ENCODE measurements at regions not wholly inside any gene's neighbourhood (a gene's known extent, or its start where the extent isn't known, plus 50 kb on each side); places are given as distances from the start of the nearest gene placed in this dataset.

DNA sequence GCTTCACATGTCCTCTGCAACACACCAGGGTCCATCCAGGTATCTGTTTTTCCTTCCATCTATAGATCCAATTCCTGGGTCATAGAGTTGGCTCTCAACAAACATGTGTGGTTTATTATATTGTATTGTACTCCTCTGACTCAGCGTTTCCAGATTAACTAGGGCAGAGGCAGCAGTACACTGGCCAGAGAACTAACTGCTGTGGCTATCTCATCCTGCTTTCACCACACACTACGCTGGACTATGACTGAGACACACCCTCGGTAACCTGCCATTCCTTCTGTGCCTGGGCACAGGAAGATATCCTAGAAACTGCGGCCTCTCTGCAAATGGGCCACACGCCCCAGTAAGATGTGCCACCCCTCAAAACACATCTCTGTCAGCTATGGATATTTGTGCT is 159.8 kb upstream of the STK17B start:
- no peak for DNase-seq (ENCODE audit: extremely low spot score, unreplicated experiment)
- Mint-ChIP-seq H3K4me3 (ENCODE audit: unreplicated experiment) (no peak overlapping the region), H3K27ac (ENCODE audit: unreplicated experiment) (peak overlapping the region; percentile 71)

DNA sequence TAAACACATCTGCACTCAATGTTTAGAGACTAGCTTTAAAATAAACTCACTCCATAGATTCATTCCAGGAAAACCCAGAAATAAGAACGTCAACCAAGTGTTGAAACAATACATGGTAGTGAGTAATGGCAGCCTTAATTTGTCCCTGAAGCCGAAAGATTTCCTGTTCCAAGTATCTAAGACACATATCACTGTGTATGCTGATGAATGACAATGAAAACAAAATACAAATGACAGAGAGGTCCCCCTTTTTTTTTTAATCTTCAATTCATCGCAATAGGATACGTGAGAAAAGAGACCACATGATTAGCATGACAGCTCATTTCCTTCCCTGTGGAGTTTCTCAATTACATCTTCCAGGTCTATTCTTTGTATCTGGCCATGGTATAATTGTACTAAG is 160.5 kb upstream of the STK17B start:
- DNase-seq (ENCODE audit: extremely low spot score, unreplicated experiment), result no peak
- Mint-ChIP-seq H3K27ac (ENCODE audit: unreplicated experiment) (peak overlapping the region; percentile 71), H3K4me3 (ENCODE audit: unreplicated experiment) (no peak overlapping the region), H3K27me3 (ENCODE audit: unreplicated experiment) (no peaks in the 10 kb centered on the region), H3K4me1 (ENCODE audit: unreplicated experiment) (peaks cover 46% of the 10 kb centered on the region), H3K36me3 (ENCODE audit: unreplicated experiment) (peaks cover 2% of the 10 kb centered on the region), H3K9me3 (ENCODE audit: unreplicated experiment) (no peaks in the 10 kb centered on the region)
- TF ChIP-seq, protein P1, sequence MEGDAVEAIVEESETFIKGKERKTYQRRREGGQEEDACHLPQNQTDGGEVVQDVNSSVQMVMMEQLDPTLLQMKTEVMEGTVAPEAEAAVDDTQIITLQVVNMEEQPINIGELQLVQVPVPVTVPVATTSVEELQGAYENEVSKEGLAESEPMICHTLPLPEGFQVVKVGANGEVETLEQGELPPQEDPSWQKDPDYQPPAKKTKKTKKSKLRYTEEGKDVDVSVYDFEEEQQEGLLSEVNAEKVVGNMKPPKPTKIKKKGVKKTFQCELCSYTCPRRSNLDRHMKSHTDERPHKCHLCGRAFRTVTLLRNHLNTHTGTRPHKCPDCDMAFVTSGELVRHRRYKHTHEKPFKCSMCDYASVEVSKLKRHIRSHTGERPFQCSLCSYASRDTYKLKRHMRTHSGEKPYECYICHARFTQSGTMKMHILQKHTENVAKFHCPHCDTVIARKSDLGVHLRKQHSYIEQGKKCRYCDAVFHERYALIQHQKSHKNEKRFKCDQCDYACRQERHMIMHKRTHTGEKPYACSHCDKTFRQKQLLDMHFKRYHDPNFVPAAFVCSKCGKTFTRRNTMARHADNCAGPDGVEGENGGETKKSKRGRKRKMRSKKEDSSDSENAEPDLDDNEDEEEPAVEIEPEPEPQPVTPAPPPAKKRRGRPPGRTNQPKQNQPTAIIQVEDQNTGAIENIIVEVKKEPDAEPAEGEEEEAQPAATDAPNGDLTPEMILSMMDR (IDR thresholded peaks at IDR 0.05), result no peak

More for the DNA sequence above, 159.8 kb upstream of the STK17B start:
- peaks cover 39% of the 10 kb centered on the region for H3K4me1 Mint-ChIP-seq (ENCODE audit: unreplicated experiment)
- TF ChIP-seq, protein P1 (IDR thresholded peaks at IDR 0.05), result no peak
- H3K27me3 Mint-ChIP-seq (ENCODE audit: unreplicated experiment), result no peaks in the 10 kb centered on the region
- H3K9me3 Mint-ChIP-seq (ENCODE audit: unreplicated experiment), result no peaks in the 10 kb centered on the region
- H3K36me3 Mint-ChIP-seq (ENCODE audit: unreplicated experiment), result peaks cover 3% of the 10 kb centered on the region

DNA sequence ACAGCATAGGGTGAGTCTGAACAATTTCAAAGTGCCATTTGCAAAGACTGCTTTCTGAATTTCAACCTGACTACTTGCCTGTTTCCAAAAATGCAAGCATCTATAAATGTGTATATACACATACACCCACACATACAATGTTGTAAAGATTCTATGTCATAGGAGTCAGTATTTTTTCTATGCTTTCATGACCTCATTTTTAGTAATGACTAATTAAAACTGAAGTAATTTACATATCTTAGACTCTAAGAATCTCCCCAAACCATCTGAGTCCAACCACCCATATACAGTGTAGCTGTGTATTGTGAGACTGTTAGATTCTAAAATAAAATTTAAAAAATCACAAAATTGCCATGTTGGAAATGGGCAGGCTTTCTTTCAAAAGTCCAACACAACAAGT is 162.0 kb upstream of the STK17B start:
- DNase-seq (ENCODE audit: extremely low spot score, unreplicated experiment), result no peak
- H3K9me3 Mint-ChIP-seq (ENCODE audit: unreplicated experiment), result no peaks in the 10 kb centered on the region
- no peak overlapping the region for H3K27ac Mint-ChIP-seq (ENCODE audit: unreplicated experiment)
- peaks cover 2% of the 10 kb centered on the region for H3K36me3 Mint-ChIP-seq (ENCODE audit: unreplicated experiment)
- TF ChIP-seq, protein P1 (IDR thresholded peaks at IDR 0.05), result no peak
- peaks cover 52% of the 10 kb centered on the region for H3K4me1 Mint-ChIP-seq (ENCODE audit: unreplicated experiment)
- H3K4me3 Mint-ChIP-seq (ENCODE audit: unreplicated experiment), result no peak overlapping the region
- H3K27me3 Mint-ChIP-seq (ENCODE audit: unreplicated experiment), result no peaks in the 10 kb centered on the region

DNA sequence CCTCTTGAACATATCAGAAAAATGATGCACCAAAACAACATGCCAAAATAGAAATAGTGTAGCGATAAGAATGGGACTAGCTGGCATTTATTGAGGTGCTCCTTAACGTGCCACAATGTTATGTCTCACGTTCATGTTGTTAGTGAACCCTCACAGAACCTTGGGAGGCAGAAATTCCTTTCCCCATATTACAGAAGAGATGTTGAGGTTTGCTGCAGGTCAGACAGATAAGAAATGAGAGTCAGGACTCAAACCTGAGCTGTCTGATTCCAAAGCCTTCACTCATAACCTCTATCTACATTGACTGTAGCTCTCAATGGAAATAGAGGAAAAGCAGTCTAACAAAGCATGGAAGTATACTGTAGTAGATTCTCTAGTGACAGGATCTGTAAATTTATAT is 163.3 kb upstream of the STK17B start:
- Mint-ChIP-seq H3K36me3 (ENCODE audit: unreplicated experiment) (peaks cover 2% of the 10 kb centered on the region), H3K4me3 (ENCODE audit: unreplicated experiment) (no peak overlapping the region), H3K27ac (ENCODE audit: unreplicated experiment) (peak overlapping the region; percentile 42), H3K9me3 (ENCODE audit: unreplicated experiment) (no peaks in the 10 kb centered on the region), H3K4me1 (ENCODE audit: unreplicated experiment) (peaks cover 52% of the 10 kb centered on the region), H3K27me3 (ENCODE audit: unreplicated experiment) (no peaks in the 10 kb centered on the region)
- TF ChIP-seq, protein P1 (IDR thresholded peaks at IDR 0.05), result no peak
- DNase-seq (ENCODE audit: extremely low spot score, unreplicated experiment), result no peak

DNA sequence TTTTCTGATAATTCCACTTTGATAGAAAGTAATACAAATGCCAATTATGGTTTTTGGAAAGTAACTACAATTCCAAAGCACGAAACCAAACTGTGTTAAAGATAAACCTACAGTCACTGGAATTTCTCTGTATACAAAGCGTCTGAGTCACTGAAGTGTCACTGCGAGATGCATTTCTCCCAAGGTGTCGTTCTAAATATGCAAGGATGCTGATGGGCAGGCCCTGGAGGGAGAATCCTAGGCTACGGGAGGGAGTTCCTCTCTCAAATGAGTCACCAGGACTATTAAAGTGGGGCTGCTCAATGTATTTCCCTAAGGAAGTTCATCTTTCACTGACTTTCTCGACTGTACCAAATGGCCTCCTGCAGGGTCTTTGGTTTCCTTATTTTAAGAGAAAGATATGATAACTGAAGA is 163.8 kb upstream of the STK17B start:
- Mint-ChIP-seq H3K36me3 (ENCODE audit: unreplicated experiment) (peaks cover 2% of the 10 kb centered on the region), H3K27me3 (ENCODE audit: unreplicated experiment) (no peaks in the 10 kb centered on the region), H3K4me1 (ENCODE audit: unreplicated experiment) (peaks cover 52% of the 10 kb centered on the region), H3K4me3 (ENCODE audit: unreplicated experiment) (no peak overlapping the region), H3K9me3 (ENCODE audit: unreplicated experiment) (no peaks in the 10 kb centered on the region), H3K27ac (ENCODE audit: unreplicated experiment) (peak overlapping the region; percentile 42)
- TF ChIP-seq, protein P1 (IDR thresholded peaks at IDR 0.05), result no peak
- DNase-seq (ENCODE audit: extremely low spot score, unreplicated experiment), result no peak
